Endothelial cell of umbilical vein (primary cell): ENCODE measurements at regions not wholly inside any gene's neighbourhood (a gene's known extent, or its start where the extent isn't known, plus 50 kb on each side); places are given as distances from the start of the nearest gene placed in this dataset.

Source experiments
- BruUV-seq: library from RNA; stranded (reverse); fragments of 400-500 nt; replicated peaks from 2 replicates; lab custom pipeline; 2021; lab: Mats Ljungman, UMichigan
- CTCF ChIA-PET: fragments of 300-600, 350-600 bp; sonication (Branson Sonifier 250); formaldehyde crosslinking; loops from one replicate; lab custom pipeline; 2021; ENCODE audit warnings: antibody characterized with exemption, inconsistent platforms; lab: Charles Lee
- POLR2A ChIA-PET: fragments of 300-600, 350-600 bp; sonication (Branson Sonifier 250); formaldehyde crosslinking; loops from one replicate; lab custom pipeline; 2021; ENCODE audit warnings: antibody characterized with exemption, inconsistent platforms; lab: Charles Lee
- DNase-seq: peaks from one replicate; pipeline ENCODE4 v3.0.0-alpha.2; 2011; ENCODE audit warnings: low read depth, low spot score
- FAIRE-seq: peaks from 2 replicates; lab custom pipeline; 2011; peaks lifted over from hg19 to GRCh38; lab: Jason Lieb, UNC
- H2AFZ ChIP-seq: 2 replicates; pipeline ENCODE4 v1.6.0; 2012; ENCODE audit warnings: low read depth, low read length, control low read depth, inconsistent platforms
- H3K27ac ChIP-seq: 2 replicates; pipeline ENCODE4 v1.5.1; 2011; ENCODE audit warnings: low read depth, mild to moderate bottlenecking, control low read depth, low read length, moderate library complexity; ENCODE audit not compliant: insufficient read depth
- H3K27me3 ChIP-seq, 2 experiments: 2 replicates each; pipeline versions ENCODE4 v1.6.0 to v1.6.1; 2011; ENCODE audit warnings: low read length in 2 of 2, mixed read lengths in 1 of 2; ENCODE audit not compliant: control insufficient read depth in 2 of 2, insufficient read depth in 2 of 2
- H3K36me3 ChIP-seq, 2 experiments: 2 replicates in 1 of 2; 3 replicates in 1 of 2; pipeline ENCODE4 v1.5.1; 2011; ENCODE audit warnings: low read length in 2 of 2, mild to moderate bottlenecking in 1 of 2, moderate library complexity in 1 of 2; ENCODE audit not compliant: control insufficient read depth in 2 of 2, insufficient read depth in 2 of 2; ENCODE audit errors: extremely low read depth in 1 of 2
- H3K4me1 ChIP-seq: 3 replicates; pipeline ENCODE4 v1.5.1; 2011; ENCODE audit warnings: mild to moderate bottlenecking, low read length; ENCODE audit not compliant: control insufficient read depth, insufficient read depth; ENCODE audit errors: extremely low read depth
- H3K4me2 ChIP-seq: 2 replicates; pipeline ENCODE4 v1.6.1; 2011; ENCODE audit warnings: low read length, control low read depth, mixed read lengths; ENCODE audit not compliant: insufficient read depth
- H3K4me3 ChIP-seq, 3 experiments: fragments of 200-600 bp in 1 of 3; sonication (generic), shearing (Covaris generic) in 1 of 3; replicated peaks in 1 of 3; 2 replicates each; pipeline ENCODE4 v1.5.1; 2011 to 2016; ENCODE audit warnings: control low read depth in 3 of 3, low read length in 3 of 3, mild to moderate bottlenecking in 2 of 3, inconsistent platforms in 1 of 3, low read depth in 1 of 3, moderate library complexity in 1 of 3; ENCODE audit not compliant: insufficient read depth in 1 of 3
- H3K79me2 ChIP-seq: 2 replicates; pipeline ENCODE4 v1.6.0; 2012; ENCODE audit warnings: low read length, inconsistent platforms; ENCODE audit not compliant: control insufficient read depth, insufficient read depth
- H3K9ac ChIP-seq: replicated peaks from 2 replicates; pipeline ENCODE3; 2011; ENCODE audit warnings: low read length, control low read depth; ENCODE audit not compliant: insufficient read depth; ENCODE audit errors: extremely low read depth
- H3K9me1 ChIP-seq: replicated peaks from 3 replicates; pipeline ENCODE4 v1.6.0; 2011; ENCODE audit warnings: mild to moderate bottlenecking, low read length; ENCODE audit not compliant: control insufficient read depth, insufficient read depth; ENCODE audit errors: extremely low read depth
- H3K9me3 ChIP-seq: replicated peaks from 2 replicates; pipeline ENCODE4 v1.5.1; 2012; ENCODE audit warnings: low read length, inconsistent platforms; ENCODE audit not compliant: control insufficient read depth, insufficient read depth
- H4K20me1 ChIP-seq: replicated peaks from 2 replicates; pipeline ENCODE3; 2011; ENCODE audit warnings: mild to moderate bottlenecking, low read length; ENCODE audit not compliant: control insufficient read depth, insufficient read depth; ENCODE audit errors: extremely low read depth
- CTCF ChIP-seq, 2 donors: IDR thresholded peaks; 1 replicate in 1 of 2; 2 replicates in 1 of 2; pipeline ENCODE4 v1.5.1; 2011; ENCODE audit warnings: low read length in 2 of 2, mild to moderate bottlenecking in 2 of 2, moderate library complexity in 2 of 2, control low read depth in 1 of 2, inconsistent platforms in 1 of 2, low read depth in 1 of 2; ENCODE audit not compliant: insufficient read depth in 1 of 2; ENCODE audit errors: extremely low read depth in 1 of 2
- EZH2 ChIP-seq: IDR thresholded peaks from 2 replicates; pipeline ENCODE4 v1.6.1; 2012; ENCODE audit warnings: borderline replicate concordance, low read depth, mild to moderate bottlenecking, moderate library complexity, low read length, inconsistent platforms; ENCODE audit not compliant: severe bottlenecking
- FOS ChIP-seq: IDR thresholded peaks from 2 replicates; pipeline ENCODE4 v1.6.1; 2011; ENCODE audit warnings: mild to moderate bottlenecking, low read length, moderate library complexity, borderline replicate concordance; ENCODE audit not compliant: insufficient read depth
- GATA2 ChIP-seq: IDR thresholded peaks from 2 replicates; pipeline ENCODE4 v1.7.0; 2011; ENCODE audit warnings: low read depth, mild to moderate bottlenecking, moderate library complexity, mixed read lengths, low read length; ENCODE audit not compliant: insufficient read length, insufficient read depth
- JUN ChIP-seq: IDR thresholded peaks from 2 replicates; pipeline ENCODE4 v1.6.1; 2011; ENCODE audit warnings: borderline replicate concordance, low read depth; ENCODE audit not compliant: insufficient read length, insufficient read depth
- MAX ChIP-seq: IDR thresholded peaks from 2 replicates; pipeline ENCODE4 v1.6.1; 2011; ENCODE audit not compliant: insufficient read depth, insufficient read length
- MYC ChIP-seq: IDR thresholded peaks from one replicate; pipeline ENCODE4 v1.6.1; 2011; ENCODE audit warnings: mild to moderate bottlenecking, low read depth, low read length
- POLR2A ChIP-seq: IDR thresholded peaks from 2 replicates; pipeline ENCODE4 v1.6.1; 2012; ENCODE audit warnings: low read depth, mild to moderate bottlenecking, control low read depth, low read length
- POLR2AphosphoS5 ChIP-seq: IDR thresholded peaks from 2 replicates; pipeline ENCODE4 v1.6.1; 2012; ENCODE audit warnings: low read depth, mild to moderate bottlenecking, control low read depth, low read length, moderate library complexity; ENCODE audit not compliant: insufficient read depth
- dilution Hi-C: fragments of 300-500 bp; cut with MboI; formaldehyde crosslinking; loops from one replicate; pipeline ENCODE4 v1.15.0; 2019; ENCODE audit warnings: low sequenced_read_pairs; ENCODE audit not compliant: extremely low pct_ligation_motif_present
- intact Hi-C: fragments of 100-400 bp; cut with micrococcal nuclease; formaldehyde crosslinking; loops from one replicate; pipeline ENCODE4 v1.10.0; 2022

GRCh38 chr2:154532004-154532403 lies 166.5 kb upstream of the KCNJ3 start:
- CTCF ChIA-PET, result no interaction called here
- Histone ChIP-seq H3K4me3 (no peak overlapping the region), H3K27ac (no peak overlapping the region), H3K36me3 (no peaks in the 10 kb centered on the region), H4K20me1 (no peaks in the 10 kb centered on the region), H3K27me3 (no peaks in the 10 kb centered on the region), H3K4me1 (no peaks in the 10 kb centered on the region), H2AFZ (no peak overlapping the region), H3K9me3 (peaks cover 1% of the 10 kb centered on the region), H3K9ac (no peak overlapping the region), H3K4me2 (no peak overlapping the region), H3K9me1 (no peaks in the 10 kb centered on the region), H3K79me2 (no peaks in the 10 kb centered on the region)
- FAIRE-seq (no peak), DNase-seq (no peak)
- POLR2A ChIA-PET, result no interaction called here
- TF ChIP-seq MYC (no peak), MAX (no peak), POLR2A (no peak), EZH2 (no peak), CTCF (IDR thresholded peaks at IDR 0.05; ENCODE audit: extremely low read depth in 1 of 2, insufficient read depth in 1 of 2, low read depth in 1 of 2, low read length in 2 of 2) (no peak), FOS (no peak), JUN (no peak), POLR2AphosphoS5 (no peak), GATA2 (no peak)
- dilution Hi-C loops, result no loop called here
- intact Hi-C loops, result loop anchor here (1.0 kb wide), 1 partner anchor 431 kb away; no protein-coding TSS in a partner anchor
- no TSS peak for BruUV-seq
